SK-N-SH treated with all-trans-retinoic acid at 6 μM for 48 hours (cell line): ENCODE measurements at regions not wholly inside any gene's neighbourhood (a gene's known extent, or its start where the extent isn't known, plus 50 kb on each side); places are given as distances from the start of the nearest gene placed in this dataset.

ENCODE experiments used
- ATAC-seq: fragments of 200-7000 bp; cut with Tn5 transposase; 3 replicates; pipeline ENCODE4 v1.9.1; 2020; ENCODE audit warnings: mild to moderate bottlenecking, moderate library complexity
- ARNTL ChIP-seq: fragments of 450-650 bp; formaldehyde crosslinking; IDR thresholded peaks from 2 replicates; pipeline ENCODE4 v1.5.0; 2020; ENCODE audit warnings: low read depth, mild to moderate bottlenecking, moderate library complexity, borderline replicate concordance
- BACH2 ChIP-seq: fragments of 250-450 bp; sonication (Bioruptor Pico); IDR thresholded peaks from 2 replicates; pipeline ENCODE4 v1.9.0; 2021; ENCODE audit warnings: mild to moderate bottlenecking, borderline replicate concordance
- CREB5 ChIP-seq: fragments of 250-450 bp; sonication (Bioruptor Pico); IDR thresholded peaks from 2 replicates; pipeline ENCODE4 v1.5.1; 2020; ENCODE audit warnings: low read depth, mild to moderate bottlenecking, moderate library complexity
- CSDC2 ChIP-seq: fragments of 250-450 bp; sonication (Bioruptor Pico); IDR thresholded peaks from 2 replicates; pipeline ENCODE4 v1.5.0; 2020; ENCODE audit warnings: mild to moderate bottlenecking, moderate library complexity
- CSRNP3 ChIP-seq: fragments of 250-450 bp; sonication (Bioruptor Pico); IDR thresholded peaks from 2 replicates; pipeline ENCODE4 v1.5.1; 2021; ENCODE audit warnings: mild to moderate bottlenecking, moderate library complexity
- ESRRG ChIP-seq: fragments of 250-450 bp; sonication (Bioruptor Pico); IDR thresholded peaks from 2 replicates; pipeline ENCODE4 v1.6.1; 2021; ENCODE audit warnings: mild to moderate bottlenecking
- GLIS3 ChIP-seq: fragments of 250-450 bp; sonication (Bioruptor Pico); IDR thresholded peaks from 2 replicates; pipeline ENCODE4 v1.5.0; 2020; ENCODE audit warnings: mild to moderate bottlenecking, moderate library complexity
- ISL1 ChIP-seq: fragments of 250-450 bp; sonication (Bioruptor Pico); IDR thresholded peaks from 2 replicates; pipeline ENCODE4 v2.1.2; 2022; ENCODE audit warnings: mild to moderate bottlenecking, moderate library complexity
- OSR1 ChIP-seq: fragments of 250-450 bp; sonication (Bioruptor Pico); IDR thresholded peaks from 2 replicates; pipeline ENCODE4 v1.8.0; 2022; ENCODE audit warnings: moderate library complexity, mild to moderate bottlenecking, inconsistent platforms
- PATZ1 ChIP-seq: fragments of 250-450 bp; sonication (Bioruptor Pico); IDR thresholded peaks from 2 replicates; pipeline ENCODE4 v1.8.0; 2020; ENCODE audit warnings: mild to moderate bottlenecking, moderate library complexity, borderline replicate concordance
- POU6F1 ChIP-seq: fragments of 250-450 bp; sonication (Bioruptor Pico); IDR thresholded peaks from 2 replicates; pipeline ENCODE4 v1.8.0; 2021; ENCODE audit warnings: low read depth, mild to moderate bottlenecking, moderate library complexity, borderline replicate concordance
- PPARA ChIP-seq: fragments of 250-450 bp; sonication (Bioruptor Pico); IDR thresholded peaks from 2 replicates; pipeline ENCODE4 v1.5.0; 2020; ENCODE audit warnings: mild to moderate bottlenecking, borderline replicate concordance
- RARB ChIP-seq: fragments of 250-450 bp; sonication (Bioruptor Pico); IDR thresholded peaks from 2 replicates; pipeline ENCODE4 v1.8.0; 2021; ENCODE audit warnings: mild to moderate bottlenecking, moderate library complexity
- SNAI2 ChIP-seq: fragments of 250-450 bp; sonication (Bioruptor Pico); IDR thresholded peaks from 2 replicates; pipeline ENCODE4 v1.5.0; 2020; ENCODE audit warnings: mild to moderate bottlenecking, moderate library complexity
- TOX ChIP-seq: fragments of 250-450 bp; sonication (Bioruptor Pico); IDR thresholded peaks from 2 replicates; pipeline ENCODE4 v1.8.0; 2021; ENCODE audit warnings: mild to moderate bottlenecking, moderate library complexity, borderline replicate concordance
- TSHZ2 ChIP-seq: fragments of 250-450 bp; sonication (Bioruptor Pico); IDR thresholded peaks from 2 replicates; pipeline ENCODE4 v1.5.0; 2020; ENCODE audit warnings: mild to moderate bottlenecking, moderate library complexity
- ZC3H10 ChIP-seq: fragments of 250-450 bp; sonication (Bioruptor Pico); IDR thresholded peaks from 2 replicates; pipeline ENCODE4 v1.5.1; 2021; ENCODE audit warnings: mild to moderate bottlenecking, moderate library complexity
- ZFP3 ChIP-seq: fragments of 250-450 bp; sonication (Bioruptor Pico); IDR thresholded peaks from 2 replicates; pipeline ENCODE4 v1.5.0; 2020; ENCODE audit warnings: mild to moderate bottlenecking, moderate library complexity
- ZFP30 ChIP-seq: fragments of 450-650 bp; formaldehyde crosslinking; IDR thresholded peaks from 2 replicates; pipeline ENCODE4 v1.5.0; 2022; ENCODE audit warnings: mild to moderate bottlenecking, moderate library complexity
- ZNF565 ChIP-seq: fragments of 450-650 bp; formaldehyde crosslinking; conservative IDR thresholded peaks from 2 replicates; pipeline ENCODE4 v1.5.0; 2020; ENCODE audit warnings: low read depth, mild to moderate bottlenecking, moderate library complexity
- ZNF70 ChIP-seq: fragments of 450-650 bp; formaldehyde crosslinking; IDR thresholded peaks from 2 replicates; pipeline ENCODE4 v1.5.0; 2020; ENCODE audit warnings: mild to moderate bottlenecking, moderate library complexity
- ZNF8 ChIP-seq: fragments of 450-650 bp; formaldehyde crosslinking; IDR thresholded peaks from 2 replicates; pipeline ENCODE4 v1.5.0; 2020; ENCODE audit warnings: mild to moderate bottlenecking, moderate library complexity

- no peak for TF ChIP-seq ESRRG (CRISPR knock-in tag)
- no peak for TF ChIP-seq TSHZ2
- no peak for TF ChIP-seq TOX
- no peak for TF ChIP-seq PATZ1 (CRISPR knock-in tag)
- TF ChIP-seq CSDC2 (CRISPR knock-in tag), result no peak
- TF ChIP-seq SNAI2 (CRISPR knock-in tag), result no peak
- TF ChIP-seq CSRNP3 (CRISPR knock-in tag), result no peak
- TF ChIP-seq ZC3H10, result no peak
- no peak for TF ChIP-seq ZNF8 (CRISPR knock-in tag)
- no peak for TF ChIP-seq ZNF70 (CRISPR knock-in tag)
- no peak for TF ChIP-seq ZFP3 (CRISPR knock-in tag)
- no peak for TF ChIP-seq PPARA (CRISPR knock-in tag)
- TF ChIP-seq CREB5 (CRISPR knock-in tag), result no peak
- TF ChIP-seq POU6F1 (CRISPR knock-in tag), result no peak
- TF ChIP-seq BACH2 (CRISPR knock-in tag), result no peak
- no peak for TF ChIP-seq ISL1 (CRISPR knock-in tag)
- no peak for TF ChIP-seq OSR1 (CRISPR knock-in tag)
- no peak for TF ChIP-seq ZFP30 (CRISPR knock-in tag)
- TF ChIP-seq ZNF565 (CRISPR knock-in tag), result no peak
- no peak for TF ChIP-seq GLIS3 (CRISPR knock-in tag)
- ATAC-seq, result no peak
Observed at GRCh38 chr18:76169733-76170132, 325.3 kb downstream of the ZNF516 start.

- ATAC-seq, result no peak
- TF ChIP-seq RARB (CRISPR knock-in tag), result no peak
- no peak for TF ChIP-seq ARNTL (CRISPR knock-in tag)
- TF ChIP-seq ZNF70 (CRISPR knock-in tag), result no peak
- no peak for TF ChIP-seq ZFP3 (CRISPR knock-in tag)
- no peak for TF ChIP-seq ZC3H10
- TF ChIP-seq PATZ1 (CRISPR knock-in tag), result no peak
- TF ChIP-seq CSRNP3 (CRISPR knock-in tag), result no peak
- TF ChIP-seq POU6F1 (CRISPR knock-in tag), result no peak
- no peak for TF ChIP-seq TOX
- no peak for TF ChIP-seq ZFP30 (CRISPR knock-in tag)
- TF ChIP-seq SNAI2 (CRISPR knock-in tag), result no peak
- TF ChIP-seq ZNF8 (CRISPR knock-in tag), result no peak
- no peak for TF ChIP-seq PPARA (CRISPR knock-in tag)
- no peak for TF ChIP-seq ZNF565 (CRISPR knock-in tag)
- no peak for TF ChIP-seq BACH2 (CRISPR knock-in tag)
- TF ChIP-seq CSDC2 (CRISPR knock-in tag), result no peak
- TF ChIP-seq GLIS3 (CRISPR knock-in tag), result no peak
- no peak for TF ChIP-seq ISL1 (CRISPR knock-in tag)
- TF ChIP-seq ESRRG (CRISPR knock-in tag), result no peak
Observed at GRCh38 chr18:76167845-76168621, 327.0 kb downstream of the ZNF516 start.
